ENCODE measurements at regions not wholly inside any gene's neighbourhood (a gene's known extent, or its start where the extent isn't known, plus 50 kb on each side); places are given as distances from the start of the nearest gene placed in this dataset.
"Not testable (repeated sequence)": the region's sequence is repeated elsewhere in the genome, so short reads cannot be mapped to it uniquely, and the experiment has no call there.

DNA sequence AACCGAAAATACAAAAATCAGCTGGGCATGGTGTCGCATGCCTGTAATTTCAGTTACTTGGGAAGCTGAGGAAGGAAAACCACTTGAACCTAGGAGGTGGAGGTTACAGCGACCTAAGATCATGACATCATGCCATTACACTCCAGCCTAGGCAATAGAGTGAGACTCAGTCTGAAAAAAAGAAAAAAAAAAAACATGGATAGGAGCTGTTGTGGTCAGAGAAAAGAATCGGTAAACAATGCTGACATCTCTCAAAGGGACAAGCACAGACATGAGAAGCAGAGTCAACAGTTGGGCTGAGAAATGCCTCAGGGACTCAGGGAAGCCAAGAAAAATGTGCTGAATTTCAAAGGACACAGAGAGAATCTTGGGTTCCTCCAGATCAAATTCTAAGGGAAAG is 236.9 kb upstream of the USP9Y start:
- DNase-seq: no peak

DNA sequence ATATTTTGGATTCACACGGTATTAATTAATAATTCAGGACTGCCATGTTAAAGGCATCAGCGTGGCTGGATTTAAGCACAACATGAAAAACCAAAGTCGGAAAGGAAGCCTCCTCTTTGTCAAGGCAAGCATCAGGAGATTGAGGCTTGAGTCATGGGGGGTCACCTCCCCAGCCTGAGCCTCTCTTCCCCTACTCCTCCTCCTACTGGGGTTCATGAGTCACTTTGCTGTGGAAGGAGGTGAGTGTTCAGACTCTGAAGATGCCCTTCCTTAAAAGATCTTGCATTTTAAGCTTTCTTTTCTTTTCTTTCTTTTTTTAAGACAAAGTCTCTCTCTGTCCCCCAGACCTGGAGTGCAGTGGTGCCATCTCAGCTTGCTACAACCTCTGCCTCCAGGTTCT is 235.3 kb upstream of the USP9Y start:
- no peak for DNase-seq

DNA sequence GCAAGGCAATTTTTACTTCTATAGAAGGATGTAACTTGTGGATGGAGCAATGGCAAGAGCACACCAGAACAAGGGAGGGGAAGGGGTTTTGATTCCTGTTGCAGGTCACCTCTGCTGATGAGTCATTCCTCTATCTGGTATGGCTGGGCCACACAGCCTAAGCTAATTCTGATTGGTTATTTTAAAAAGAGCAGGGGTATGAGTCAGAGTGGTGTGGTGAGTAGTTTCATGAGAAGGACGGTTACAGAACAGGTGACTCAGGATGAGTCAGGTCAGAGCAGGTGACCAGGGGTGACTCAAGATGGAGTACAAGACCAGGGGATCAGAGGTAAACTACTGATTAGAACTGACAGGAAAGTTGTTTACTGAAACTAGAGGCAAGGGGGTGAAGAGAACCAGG is 231.9 kb upstream of the USP9Y start:
- DNase-seq: no peak

DNA sequence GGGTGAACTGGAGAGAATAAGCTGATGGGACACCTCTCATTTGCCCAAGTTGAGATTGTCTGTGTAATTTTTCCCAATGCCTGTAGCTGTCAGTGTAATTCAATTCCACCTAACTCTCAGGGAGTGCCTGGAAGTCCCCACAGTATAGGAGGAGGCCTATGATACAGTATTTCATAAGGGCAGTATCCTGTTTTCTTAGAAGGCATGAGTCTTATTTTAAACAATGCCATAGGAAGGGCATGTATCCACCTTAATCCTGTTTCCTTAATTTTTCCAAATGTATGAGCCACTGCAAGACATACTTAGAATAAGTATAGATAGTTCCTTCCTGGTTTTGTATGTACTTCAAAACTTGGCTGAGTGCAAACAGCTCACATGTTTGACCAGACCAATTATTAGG is 226.6 kb upstream of the USP9Y start:
- no peak for DNase-seq

DNA sequence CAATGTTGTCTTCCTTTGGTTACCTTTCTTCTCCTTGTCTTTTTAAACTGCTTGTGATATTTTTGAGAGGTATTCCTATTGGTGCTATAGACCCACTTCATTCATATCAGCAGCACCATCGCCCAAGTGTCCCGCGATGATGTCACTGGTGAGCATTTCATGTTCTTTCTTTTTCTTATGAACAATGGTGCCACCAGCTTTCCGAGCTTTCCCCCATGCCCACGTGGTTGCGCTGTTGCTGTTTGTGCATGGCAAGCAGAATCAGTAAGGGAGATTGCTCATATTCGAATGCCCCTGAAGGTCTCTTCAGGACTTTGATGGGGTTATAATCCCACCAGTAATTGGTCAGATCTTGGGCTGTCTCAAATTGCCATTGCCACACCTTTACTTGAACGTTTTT is 221.6 kb upstream of the USP9Y start:
- peak; percentile 61 for DNase-seq

DNA sequence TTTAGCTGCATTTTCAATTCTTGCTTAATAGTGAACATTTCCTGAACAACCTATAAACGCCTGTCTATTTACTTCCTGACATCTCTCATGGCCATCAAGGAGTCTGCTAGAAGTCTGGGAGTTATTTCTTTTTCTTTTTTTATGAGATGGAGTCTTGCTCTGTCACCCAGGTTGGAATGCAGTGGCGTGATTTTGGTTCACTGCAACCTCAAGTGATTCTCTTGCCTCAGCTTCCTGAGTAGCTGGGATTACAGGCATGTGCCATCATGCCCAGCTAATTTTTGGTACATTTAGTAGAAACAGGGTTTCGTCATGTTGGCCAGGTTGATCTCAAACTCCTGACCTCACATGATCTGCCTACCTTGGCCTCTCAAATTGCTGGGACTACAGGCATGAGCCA is 217.6 kb upstream of the USP9Y start:
- DNase-seq: no peak

DNA sequence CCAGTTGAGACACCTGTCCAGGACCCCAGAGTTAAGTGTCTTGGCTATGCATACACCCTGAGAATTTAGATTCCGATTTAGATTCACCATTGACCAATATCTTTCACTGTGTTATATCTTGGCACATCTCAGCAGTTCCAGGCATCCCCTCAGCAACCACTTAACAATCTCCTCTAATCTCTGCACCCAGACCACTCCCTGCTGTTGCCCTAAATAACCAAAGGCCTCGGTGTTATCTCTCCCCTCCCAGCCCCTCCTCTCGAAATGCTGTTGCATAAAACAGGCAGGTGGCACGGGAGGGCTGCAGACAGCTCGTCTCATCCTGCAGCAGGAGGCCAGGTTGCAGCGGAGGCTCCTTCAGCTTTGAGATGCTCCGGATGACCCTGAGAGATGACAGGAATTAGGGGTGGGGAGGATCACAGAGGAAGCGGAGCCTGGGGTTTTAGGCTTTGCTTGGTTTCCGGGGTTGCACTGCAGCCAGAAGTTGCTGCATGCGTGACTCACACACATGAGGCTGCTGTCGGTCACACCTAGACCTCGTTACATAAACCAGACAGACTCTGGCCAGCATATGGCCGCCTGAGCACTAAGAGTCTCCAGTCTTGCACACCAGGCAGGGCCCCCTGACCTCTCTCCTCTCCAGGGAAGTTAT is 210.3 kb upstream of the USP9Y start:
- DNase-seq: no peak

DNA sequence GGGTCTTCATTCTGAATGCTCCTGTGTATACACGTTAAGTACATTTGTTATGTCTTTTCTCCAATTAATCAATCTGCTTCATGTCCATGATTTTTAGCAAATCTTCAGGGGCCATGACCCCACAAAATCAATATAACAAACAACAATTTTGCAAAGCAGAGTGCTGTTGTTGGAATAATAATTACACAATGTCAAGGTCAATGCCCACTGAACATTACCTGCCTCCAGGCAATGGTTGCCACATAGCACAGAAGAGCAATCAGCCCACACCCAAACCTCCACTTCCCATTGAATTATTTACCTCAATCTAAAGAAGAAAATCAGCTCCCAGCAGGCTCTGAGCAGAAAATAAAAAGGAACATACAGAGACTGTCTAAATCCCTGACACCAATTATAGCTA is 208.8 kb upstream of the USP9Y start:
- DNase-seq: no peak

DNA sequence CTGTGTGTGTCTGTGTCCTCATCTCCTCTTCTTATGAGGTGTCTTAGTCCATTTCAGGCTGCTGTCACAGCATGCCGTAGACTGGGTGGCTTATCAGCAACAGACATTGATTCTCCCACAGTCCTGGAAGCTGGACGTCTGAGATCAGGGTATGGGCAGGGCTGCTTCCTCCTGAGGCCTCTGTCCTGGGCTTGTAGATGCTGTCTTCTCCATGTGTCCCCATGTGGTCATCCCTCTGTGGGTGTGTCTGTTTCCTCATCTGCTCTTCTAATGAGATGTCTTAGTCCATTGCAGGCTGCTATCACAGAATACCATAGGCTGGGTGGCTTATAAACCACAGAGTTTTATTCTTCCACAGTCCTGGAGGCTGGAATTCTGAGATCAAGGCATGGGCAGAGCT is 205.0 kb upstream of the USP9Y start:
- peak; percentile 83 for DNase-seq

DNA sequence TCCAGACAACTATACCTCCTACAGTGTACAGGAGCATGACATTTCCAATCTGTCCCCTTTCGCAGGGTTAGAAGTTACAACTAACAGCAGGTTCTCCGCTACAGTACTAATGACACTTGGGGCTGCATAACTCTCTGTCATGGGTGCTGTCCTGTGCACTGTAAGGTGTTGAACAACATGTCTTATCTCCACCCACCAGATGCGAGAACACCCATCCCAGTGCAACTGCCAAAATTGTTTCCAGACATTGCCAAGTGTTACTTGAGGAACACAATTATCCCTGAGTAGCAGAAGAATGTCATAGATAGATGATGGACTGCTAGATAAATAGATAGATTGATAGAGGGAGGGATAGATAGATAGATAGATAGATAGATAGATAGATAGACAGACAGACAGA is 200.9 kb upstream of the USP9Y start:
- DNase-seq: peak; percentile 85

DNA sequence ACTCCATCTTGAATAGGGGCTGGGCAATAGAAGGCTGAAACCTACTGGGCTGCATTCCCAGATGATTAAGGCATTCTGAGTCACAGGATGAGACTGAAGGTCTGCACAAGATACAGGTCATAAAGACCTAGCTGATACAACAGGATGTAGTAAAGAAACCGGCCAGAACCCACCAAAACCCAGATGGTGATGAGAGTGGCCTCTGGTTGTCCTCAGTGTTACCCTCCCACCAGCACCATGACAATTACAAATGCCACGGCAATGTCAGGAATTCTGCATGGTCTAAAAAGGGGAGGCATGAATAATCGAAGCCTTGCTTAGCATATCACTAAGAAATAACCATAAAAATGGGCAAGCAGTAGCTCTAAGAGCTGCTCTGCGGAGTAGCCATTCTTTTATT is 197.0 kb upstream of the USP9Y start:
- not testable (repeated sequence) for DNase-seq

DNA sequence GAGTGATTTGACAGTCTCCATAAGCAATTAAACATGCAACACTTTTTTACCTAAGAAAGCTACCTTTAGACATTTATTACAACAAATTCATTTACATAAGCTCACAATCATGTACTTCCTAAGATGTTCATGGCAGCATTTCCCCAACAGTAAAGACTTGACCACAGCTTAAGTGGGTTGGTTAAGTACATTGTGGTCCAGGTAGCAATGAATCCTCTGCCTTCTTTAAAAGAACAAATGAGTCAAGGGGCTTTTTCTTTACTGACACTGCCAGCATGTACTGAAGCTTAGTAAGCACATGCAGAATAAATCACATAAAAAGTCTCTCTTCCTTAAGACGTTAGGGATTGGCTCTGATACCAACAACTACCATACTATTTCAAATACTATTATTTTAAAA is 183.7 kb upstream of the USP9Y start:
- DNase-seq: no peak

DNA sequence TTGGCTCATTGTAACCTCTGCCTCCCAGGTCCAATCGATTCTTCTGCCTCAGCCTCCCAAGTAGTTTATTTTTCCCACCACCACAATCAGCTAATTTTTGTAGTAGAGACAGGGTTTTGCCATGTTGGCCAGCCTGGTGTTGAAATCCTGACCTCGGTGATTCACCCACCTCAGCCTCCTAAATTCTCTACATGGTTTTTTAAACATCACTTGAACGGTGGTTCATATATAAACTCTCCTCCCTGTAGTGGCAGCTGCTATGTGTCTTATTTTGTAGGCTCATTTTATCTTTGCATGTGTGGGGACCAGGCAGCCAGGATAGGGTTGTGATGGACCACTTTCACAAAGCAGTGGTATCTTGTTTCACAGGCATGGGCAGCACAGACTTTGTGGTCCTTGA is 175.8 kb upstream of the USP9Y start:
- no peak for DNase-seq

DNA sequence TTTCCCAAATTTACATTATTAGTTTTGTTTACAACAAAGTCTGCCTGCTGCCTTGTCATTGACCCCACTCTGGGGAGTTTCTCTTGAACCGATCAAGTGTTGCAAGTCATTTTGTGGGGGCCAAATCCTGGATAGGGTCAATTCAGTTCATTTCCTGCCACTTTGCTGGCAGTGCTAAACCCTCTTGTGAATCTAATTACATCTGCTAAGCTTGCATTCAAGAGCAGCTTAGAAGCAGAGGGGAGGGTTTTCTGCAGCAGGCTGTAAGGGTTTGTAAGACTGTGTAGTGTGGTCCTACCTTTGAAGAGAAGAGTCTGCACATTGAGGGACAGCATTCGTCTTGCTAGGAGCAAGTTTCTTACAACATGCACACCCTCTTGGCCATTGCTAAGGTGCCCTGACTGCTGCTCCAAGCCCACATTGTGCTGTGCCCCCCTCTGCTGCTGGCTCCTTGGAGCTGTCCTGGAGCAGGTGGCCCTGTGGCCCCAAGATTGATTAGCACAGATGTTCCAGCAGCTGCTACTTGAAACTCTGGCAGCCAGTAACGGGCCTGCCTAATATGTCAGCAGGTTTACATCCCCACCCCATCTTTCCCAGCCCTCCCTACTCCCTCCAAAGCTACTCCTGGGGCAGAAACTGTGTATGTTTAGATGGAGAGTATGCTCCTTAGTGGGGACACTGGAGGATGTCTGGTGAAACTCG is 174.5 kb upstream of the USP9Y start:
- no peak for DNase-seq

DNA sequence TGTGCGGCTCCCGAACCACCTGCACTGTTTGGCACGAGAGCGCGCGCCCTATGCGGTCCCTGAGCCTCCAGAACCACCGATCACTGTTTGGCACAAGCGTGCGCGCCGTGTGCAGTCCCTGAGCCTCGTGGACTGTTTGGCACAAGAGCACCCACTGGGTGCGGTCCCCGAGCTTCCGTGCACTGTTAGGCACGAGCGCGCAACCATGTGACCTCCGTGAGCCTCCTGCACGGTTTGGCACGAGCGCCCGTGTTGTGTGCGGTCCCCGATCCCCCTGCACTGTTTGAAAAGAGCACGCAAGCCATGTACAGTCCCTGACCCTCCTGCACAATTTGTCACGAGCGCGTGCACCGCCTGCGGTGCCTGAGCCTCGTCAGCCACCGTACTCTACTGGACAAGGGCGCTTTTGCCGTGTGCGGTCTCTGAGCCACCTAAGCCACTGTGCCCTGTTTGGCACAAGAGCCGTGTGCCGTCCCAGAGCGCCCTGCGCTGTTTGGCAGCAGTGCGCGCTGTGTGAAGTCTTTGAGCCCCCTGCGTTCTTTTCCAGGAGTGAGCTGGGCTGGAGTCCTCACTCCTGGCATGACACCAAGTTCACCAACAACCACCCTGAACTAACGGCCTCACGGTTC is 163.7 kb upstream of the USP9Y start:
- peak; percentile 9 for DNase-seq

DNA sequence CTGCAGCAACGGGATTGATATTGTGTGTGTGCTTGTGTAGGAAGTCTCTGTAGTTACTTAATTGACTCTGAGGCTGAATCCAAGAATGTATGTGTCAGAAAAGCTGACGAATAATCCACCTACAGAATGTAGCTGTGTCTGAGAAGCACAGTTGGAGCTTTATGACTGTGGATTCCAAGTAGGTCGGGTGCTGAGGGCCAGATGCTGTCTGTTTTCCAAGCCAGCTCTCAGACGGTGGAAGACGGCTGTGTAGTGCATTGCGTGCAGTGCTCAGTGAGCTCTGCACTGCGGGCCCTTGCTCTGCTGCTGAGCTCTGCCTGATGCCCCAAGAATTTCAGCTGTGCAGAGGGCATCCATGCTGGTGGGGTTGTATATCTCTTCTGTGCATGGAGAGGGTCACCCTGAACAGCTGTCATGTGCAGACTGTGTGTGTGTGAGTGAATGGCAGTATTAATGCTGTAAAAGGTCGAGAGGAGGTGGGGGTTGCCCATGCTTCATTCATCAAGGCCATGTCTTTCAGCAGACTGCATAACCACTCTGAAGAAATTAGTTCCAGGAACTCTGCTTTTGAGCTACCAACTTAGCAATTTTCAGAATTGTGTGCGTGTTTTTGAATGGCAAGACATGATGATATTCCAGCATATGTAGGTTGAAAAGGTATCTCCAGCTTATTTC is 154.1 kb upstream of the USP9Y start:
- DNase-seq: no peak

DNA sequence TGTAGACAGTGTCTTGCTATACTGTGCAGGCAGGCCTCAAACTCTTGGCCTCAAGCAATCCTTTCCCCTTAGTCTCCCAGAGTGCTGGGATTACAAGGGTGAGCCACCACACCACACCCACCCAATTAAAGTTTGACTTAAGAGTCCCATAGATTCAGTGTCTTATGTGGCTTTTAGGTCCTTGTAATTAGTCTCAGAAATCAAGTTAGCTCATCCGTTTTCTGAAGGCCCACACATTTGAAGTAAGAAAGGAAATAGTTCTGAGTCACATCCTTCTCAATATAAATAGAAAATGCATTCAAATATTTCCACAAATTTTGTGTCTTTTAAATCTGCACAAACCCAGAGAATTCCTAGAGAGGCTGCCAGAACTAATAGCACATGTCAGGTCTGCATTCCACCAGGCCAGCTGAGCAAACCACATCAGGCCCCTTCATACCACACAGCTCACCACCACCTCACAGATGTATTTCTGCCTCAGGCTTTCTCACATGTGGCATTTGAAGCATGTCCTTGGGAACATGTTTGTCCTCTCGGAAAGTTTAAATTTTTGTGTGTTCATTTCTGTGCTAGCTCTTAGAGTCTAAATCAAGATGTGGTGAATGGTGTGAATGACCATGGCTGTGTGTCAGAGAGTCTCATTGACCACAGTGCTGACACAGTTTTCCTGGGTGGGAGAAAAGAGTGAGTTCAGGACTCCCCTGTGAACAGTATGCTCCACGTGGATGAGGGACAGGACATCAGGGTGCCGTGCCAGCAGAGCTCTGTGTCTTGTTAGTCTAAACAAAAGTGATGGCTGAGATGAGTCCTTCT is 148.4 kb upstream of the USP9Y start:
- no peak for DNase-seq

DNA sequence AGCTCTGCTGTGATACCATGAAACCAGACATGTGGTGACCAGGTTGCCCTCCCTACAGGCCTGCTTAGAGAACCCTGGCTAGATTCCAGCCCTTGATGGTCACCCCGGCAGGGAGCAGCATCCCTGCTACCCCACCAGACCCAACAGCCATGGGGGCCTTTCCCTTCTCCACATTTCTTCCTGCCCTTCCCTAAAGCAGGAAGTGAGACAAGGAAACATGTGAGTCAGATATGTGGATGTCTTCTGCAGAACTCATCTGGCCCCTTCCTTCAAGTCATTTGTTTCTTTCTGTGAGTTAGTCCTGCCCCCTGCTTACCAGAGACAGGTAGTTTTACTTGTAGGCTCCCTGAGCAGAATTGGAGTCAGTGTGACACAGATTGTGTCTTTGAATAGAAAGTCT is 147.1 kb upstream of the USP9Y start:
- DNase-seq: no peak

DNA sequence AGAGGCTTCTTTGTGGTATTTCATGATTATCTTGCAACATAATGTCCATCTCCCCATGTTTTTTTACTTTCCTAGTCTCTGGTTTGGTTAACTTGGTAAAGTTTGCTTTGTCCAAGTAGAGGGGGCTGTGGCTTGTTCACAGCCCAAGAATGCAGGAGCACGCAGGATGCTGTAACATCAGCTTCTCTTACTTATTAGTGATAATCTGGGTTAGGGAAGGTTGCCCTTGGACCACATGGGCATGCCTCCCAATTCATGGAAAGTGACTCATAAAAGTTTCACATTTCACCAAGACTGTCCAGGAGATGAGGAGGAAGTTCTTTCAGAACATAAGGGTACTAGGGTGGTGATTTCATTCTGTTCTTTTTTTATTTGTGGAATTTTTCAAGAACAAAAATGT is 146.0 kb upstream of the USP9Y start:
- no peak for DNase-seq

DNA sequence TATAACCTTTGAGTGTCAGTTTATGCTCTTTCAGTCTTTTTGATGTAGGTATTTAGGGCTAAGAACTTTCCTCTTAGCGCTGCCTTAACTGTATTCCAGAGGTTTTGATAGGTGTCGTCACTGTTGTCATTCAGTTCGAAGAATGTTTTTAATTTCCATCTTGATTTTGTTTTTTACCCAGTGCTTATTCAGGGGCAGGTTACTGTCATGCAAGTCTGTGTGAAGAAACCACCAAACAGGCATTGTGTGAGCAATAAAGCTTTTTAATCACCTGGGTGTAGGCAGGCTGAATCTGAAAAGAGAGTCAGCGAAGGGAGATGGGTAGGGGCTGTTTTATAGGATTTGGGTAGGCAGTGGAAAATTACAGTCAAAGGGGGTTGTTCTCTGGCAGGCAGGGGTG is 142.0 kb upstream of the USP9Y start:
- no peak for DNase-seq

DNA sequence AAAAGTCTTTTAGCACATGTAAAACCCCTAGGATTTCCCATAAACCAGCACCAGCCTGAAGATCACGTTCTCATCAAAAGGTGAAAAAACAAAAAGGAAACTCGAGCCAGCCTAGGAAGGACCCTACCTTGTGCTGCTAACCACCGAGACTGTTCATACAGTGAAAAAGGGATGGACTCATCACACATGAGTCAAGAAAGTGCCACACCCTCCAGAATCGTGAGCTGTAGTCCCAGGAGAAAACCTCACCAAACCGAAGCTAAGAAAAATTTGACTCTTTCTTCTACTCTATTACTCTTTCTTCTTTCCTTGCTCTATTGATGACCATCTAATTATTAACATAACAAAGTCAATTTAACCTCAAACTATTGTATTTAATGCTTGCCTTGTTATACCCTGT is 124.8 kb upstream of the USP9Y start:
- DNase-seq: no peak

DNA sequence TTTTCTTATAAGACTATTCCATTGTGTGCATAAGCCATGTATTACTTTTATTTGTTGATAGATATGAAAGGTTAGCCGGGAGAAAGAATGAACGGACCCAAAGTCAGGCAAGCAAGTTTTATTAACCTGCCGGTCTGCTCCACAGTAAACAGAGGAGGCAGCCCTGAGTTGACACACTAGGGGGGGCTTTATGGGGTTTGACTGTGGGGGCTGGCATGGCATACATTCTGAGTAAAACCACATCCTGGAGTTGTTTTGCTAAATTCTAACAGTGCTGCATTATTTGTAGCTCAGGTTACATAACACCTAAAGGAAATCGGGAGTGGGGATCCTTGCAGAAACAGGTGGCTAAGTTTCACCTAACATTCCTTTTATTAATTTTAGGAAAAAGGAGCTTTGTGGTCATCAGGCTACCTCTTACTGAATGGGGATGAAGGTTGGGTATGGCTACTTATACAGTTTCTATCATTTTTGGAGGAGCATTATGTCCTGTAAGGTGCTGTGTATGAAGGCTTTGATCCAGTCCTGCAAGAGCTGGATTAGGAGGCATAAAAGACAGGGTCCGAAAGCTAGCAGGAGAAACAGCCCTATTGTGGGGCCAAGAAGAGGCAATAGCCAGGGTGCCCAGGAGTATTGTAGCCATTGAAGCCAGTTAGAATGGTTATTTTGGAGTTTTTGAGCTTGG is 107.4 kb upstream of the USP9Y start:
- DNase-seq: no peak

DNA sequence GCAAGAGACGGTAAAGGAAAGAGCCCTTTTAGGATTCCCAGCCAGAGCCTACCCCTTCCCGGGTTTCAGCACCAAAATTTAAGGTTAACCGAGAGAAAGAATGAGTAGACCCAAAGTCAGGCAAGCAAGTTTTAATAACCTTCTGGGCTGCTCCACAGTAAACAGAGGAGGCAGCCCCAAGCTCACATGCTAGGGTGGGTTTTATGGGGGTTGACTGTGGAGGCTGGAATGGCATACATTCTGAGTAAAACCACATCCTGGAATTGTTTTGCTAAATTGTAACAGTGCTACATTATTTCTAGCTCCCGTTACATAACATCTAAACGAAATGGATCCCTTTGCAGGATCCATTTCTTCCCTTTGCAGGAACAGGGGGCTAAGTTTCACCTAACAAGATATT is 102.2 kb upstream of the USP9Y start:
- DNase-seq: no peak

Data from hematopoietic multipotent progenitor cell treated with erythropoietin and hydrocortisone succinate and interleukin-3 and kit ligand, for 8 days (in vitro differentiated cells).